Type B pancreatic cell (in vitro differentiated cells): ENCODE measurements at regions not wholly inside any gene's neighbourhood (a gene's known extent, or its start where the extent isn't known, plus 50 kb on each side); places are given as distances from the start of the nearest gene placed in this dataset.

Source experiments
- DNase-seq: peaks from one replicate; pipeline ENCODE4 v3.0.0; 2021; ENCODE audit warnings: mixed read lengths; ENCODE audit not compliant: unreplicated experiment; ENCODE audit errors: extremely low spot score
- H3K27ac Mint-ChIP-seq: 2 replicates; pipeline ENCODE4 v1.8.0; 2021; ENCODE audit warnings: mild to moderate bottlenecking, mixed read lengths
- H3K27me3 Mint-ChIP-seq: 2 replicates; pipeline ENCODE4 v1.8.0; 2021; ENCODE audit warnings: mixed read lengths
- H3K36me3 Mint-ChIP-seq: 2 replicates; pipeline ENCODE4 v1.8.0; 2021; ENCODE audit warnings: mixed read lengths
- H3K4me1 Mint-ChIP-seq: one replicate; pipeline ENCODE4 v1.8.0; 2021; ENCODE audit warnings: mixed read lengths; ENCODE audit not compliant: unreplicated experiment
- H3K4me3 Mint-ChIP-seq: 2 replicates; pipeline ENCODE4 v1.8.0; 2021; ENCODE audit warnings: mild to moderate bottlenecking, mixed read lengths
- H3K9me3 Mint-ChIP-seq: 2 replicates; pipeline ENCODE4 v1.8.0; 2021; ENCODE audit warnings: mixed read lengths
- TF ChIP-seq, protein P1 (sequence below): fragments of 200-600 bp; sonication (generic); conservative IDR thresholded peaks from 2 replicates; pipeline ENCODE4 v1.5.0; 2021; ENCODE audit warnings: antibody characterized with exemption, mild to moderate bottlenecking

DNA sequence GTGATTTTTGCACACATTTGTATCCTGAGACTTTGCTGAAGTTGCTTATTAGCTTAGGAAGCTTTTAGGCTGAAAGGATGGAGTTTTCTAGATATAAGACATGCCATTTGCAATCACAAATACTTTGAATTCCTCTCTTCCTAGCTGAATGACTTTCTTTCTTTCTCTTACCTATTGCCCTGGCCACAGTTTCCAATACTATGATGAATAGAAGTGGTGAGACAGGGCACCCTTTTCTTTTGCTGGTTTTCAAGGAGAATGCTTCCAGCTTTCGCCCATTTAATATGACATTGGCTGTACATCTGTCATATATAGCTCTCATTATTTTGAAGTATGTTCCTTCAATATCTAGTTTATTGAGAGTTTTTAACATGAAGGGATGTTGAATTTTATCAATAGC, 409.6 kb upstream of the EPHA7 start:
- no peaks in the 10 kb centered on the region for H3K9me3 Mint-ChIP-seq
- H3K27ac Mint-ChIP-seq: no peak overlapping the region
- no peak overlapping the region for H3K4me3 Mint-ChIP-seq
- H3K4me1 Mint-ChIP-seq: no peaks in the 10 kb centered on the region
- H3K36me3 Mint-ChIP-seq: no peaks in the 10 kb centered on the region
- DNase-seq: no peak
- TF ChIP-seq, protein P1, sequence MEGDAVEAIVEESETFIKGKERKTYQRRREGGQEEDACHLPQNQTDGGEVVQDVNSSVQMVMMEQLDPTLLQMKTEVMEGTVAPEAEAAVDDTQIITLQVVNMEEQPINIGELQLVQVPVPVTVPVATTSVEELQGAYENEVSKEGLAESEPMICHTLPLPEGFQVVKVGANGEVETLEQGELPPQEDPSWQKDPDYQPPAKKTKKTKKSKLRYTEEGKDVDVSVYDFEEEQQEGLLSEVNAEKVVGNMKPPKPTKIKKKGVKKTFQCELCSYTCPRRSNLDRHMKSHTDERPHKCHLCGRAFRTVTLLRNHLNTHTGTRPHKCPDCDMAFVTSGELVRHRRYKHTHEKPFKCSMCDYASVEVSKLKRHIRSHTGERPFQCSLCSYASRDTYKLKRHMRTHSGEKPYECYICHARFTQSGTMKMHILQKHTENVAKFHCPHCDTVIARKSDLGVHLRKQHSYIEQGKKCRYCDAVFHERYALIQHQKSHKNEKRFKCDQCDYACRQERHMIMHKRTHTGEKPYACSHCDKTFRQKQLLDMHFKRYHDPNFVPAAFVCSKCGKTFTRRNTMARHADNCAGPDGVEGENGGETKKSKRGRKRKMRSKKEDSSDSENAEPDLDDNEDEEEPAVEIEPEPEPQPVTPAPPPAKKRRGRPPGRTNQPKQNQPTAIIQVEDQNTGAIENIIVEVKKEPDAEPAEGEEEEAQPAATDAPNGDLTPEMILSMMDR: no peak
- peaks cover 34% of the 10 kb centered on the region for H3K27me3 Mint-ChIP-seq

DNA sequence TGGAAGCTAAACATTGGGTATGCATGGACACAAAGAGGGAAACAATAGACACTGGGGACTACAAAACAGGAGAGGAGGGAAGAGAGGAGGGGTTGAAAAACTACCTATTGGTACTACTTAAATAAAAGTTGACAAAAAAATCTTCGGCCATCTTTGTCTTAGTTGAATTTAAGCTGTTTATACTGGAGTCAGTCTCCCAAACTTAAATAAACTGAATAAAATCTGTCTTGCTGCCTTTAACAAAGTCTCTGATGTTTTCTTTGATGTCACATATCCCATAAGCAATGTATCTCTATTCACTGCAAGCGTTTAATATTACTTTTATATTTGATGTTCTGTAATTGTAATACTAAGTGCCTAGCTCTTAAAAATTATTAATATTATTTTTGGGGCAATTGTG, 409.2 kb upstream of the EPHA7 start:
- Mint-ChIP-seq H3K27me3 (peaks cover 30% of the 10 kb centered on the region), H3K4me1 (no peaks in the 10 kb centered on the region), H3K27ac (no peak overlapping the region), H3K9me3 (no peaks in the 10 kb centered on the region), H3K36me3 (no peaks in the 10 kb centered on the region), H3K4me3 (no peak overlapping the region)
- TF ChIP-seq, protein P1: no peak
- DNase-seq: no peak

DNA sequence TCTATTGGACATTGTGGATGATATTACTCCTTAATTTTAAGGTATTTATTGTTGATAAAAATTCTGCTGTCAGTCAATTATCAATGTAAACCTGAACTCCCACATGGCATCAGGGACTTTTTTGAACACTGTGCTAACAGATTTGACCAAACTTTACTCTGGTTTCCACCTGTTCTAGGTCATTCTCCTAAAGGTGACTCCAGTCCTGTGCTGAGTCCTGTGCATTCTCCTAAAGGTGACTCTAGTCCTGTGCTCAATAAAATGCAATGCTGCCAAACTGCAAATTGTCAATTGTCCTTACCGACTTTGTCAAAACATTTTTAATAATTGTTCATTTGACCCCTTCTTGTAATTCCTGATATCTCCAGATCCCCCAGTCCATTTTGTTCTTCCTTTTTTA, 408.4 kb upstream of the EPHA7 start:
- no peak for DNase-seq
- TF ChIP-seq, protein P1: no peak
- no peaks in the 10 kb centered on the region for H3K4me1 Mint-ChIP-seq
- H3K36me3 Mint-ChIP-seq: no peaks in the 10 kb centered on the region
- no peak overlapping the region for H3K4me3 Mint-ChIP-seq
- H3K27me3 Mint-ChIP-seq: peaks cover 23% of the 10 kb centered on the region
- H3K27ac Mint-ChIP-seq: no peak overlapping the region
- no peaks in the 10 kb centered on the region for H3K9me3 Mint-ChIP-seq

GRCh38 chr6:93825950-93826349, 406.6 kb upstream of the EPHA7 start:
- H3K27ac Mint-ChIP-seq: no peak overlapping the region
- peaks cover 7% of the 10 kb centered on the region for H3K27me3 Mint-ChIP-seq
- DNase-seq: no peak
- no peaks in the 10 kb centered on the region for H3K36me3 Mint-ChIP-seq
- H3K9me3 Mint-ChIP-seq: no peaks in the 10 kb centered on the region
- TF ChIP-seq, protein P1: no peak
- H3K4me1 Mint-ChIP-seq: no peaks in the 10 kb centered on the region
- no peak overlapping the region for H3K4me3 Mint-ChIP-seq

DNA sequence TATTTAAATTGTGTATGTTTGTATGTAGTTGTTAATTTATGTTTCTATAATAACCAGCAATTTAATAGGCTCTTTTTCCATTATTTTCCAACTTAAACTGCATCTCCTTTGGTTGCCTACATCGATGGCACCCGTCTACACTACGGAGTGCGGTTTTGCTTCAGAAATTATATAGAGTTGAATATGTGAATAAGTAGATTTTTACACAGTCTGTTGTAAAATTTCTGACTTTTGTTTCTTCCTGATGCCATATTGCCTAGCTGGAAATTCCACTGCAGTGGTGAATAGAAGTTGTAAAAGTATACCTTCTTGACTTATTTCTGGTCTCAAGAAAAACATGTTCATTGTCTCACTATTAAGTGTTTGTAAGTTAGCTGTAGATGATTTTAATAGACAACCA, 404.1 kb upstream of the EPHA7 start:
- no peak for DNase-seq
- Mint-ChIP-seq H3K4me1 (peaks cover 6% of the 10 kb centered on the region), H3K4me3 (no peak overlapping the region), H3K27ac (no peak overlapping the region), H3K9me3 (no peaks in the 10 kb centered on the region), H3K36me3 (no peaks in the 10 kb centered on the region), H3K27me3 (no peaks in the 10 kb centered on the region)
- TF ChIP-seq, protein P1: no peak
